ENCODE measurements at regions not wholly inside any gene's neighbourhood (a gene's known extent, or its start where the extent isn't known, plus 50 kb on each side); places are given as distances from the start of the nearest gene placed in this dataset.

- no peak for TF ChIP-seq EZH2phosphoT487 (IDR thresholded peaks at IDR 0.05; ENCODE audit: borderline replicate concordance, low read depth, low read length)
- no peak for TF ChIP-seq CTCF (conservative IDR thresholded peaks at IDR 0.05; ENCODE audit: low read length)
- Histone ChIP-seq H3K9me3 (ENCODE audit: low read length) (no peaks in the 10 kb centered on the region), H2AFZ (ENCODE audit: low read length) (no peak overlapping the region), H3K4me2 (ENCODE audit: low read length) (no peak overlapping the region), H3K4me3 (ENCODE audit: low read depth, low read length, poor library complexity, severe bottlenecking) (no peak overlapping the region), H4K20me1 (ENCODE audit: insufficient read depth, low read length) (no peaks in the 10 kb centered on the region), H3K4me1 (ENCODE audit: insufficient read depth, low read length, poor library complexity, severe bottlenecking) (no peaks in the 10 kb centered on the region), H3K79me2 (ENCODE audit: insufficient read depth, low read depth, low read length) (no peaks in the 10 kb centered on the region), H3K9me2 (ENCODE audit: insufficient read depth, low read length) (no peaks in the 10 kb centered on the region), H3K36me3 (ENCODE audit: insufficient read depth, low read length) (no peaks in the 10 kb centered on the region), H3K27ac (ENCODE audit: low read depth, low read length, poor library complexity, severe bottlenecking) (no peak overlapping the region)
- intact Hi-C loops (cut with micrococcal nuclease; ENCODE audit: unreplicated experiment) = no loop called here
- BruUV-seq (replicated peaks) = no TSS peak
- no peak for DNase-seq (ENCODE audit: low spot score)
- CTCF ChIA-PET (ENCODE audit: unreplicated experiment) = no interaction called here
- POLR2A ChIA-PET = no interaction called here
Measured at GRCh38 chr18:72648481-72648960, 104.4 kb upstream of the CBLN2 start.

- H3K27ac ChIP-seq (ENCODE audit: low read depth, low read length, poor library complexity, severe bottlenecking) = no peak overlapping the region
- CTCF ChIA-PET (ENCODE audit: unreplicated experiment) = no interaction called here
Measured at GRCh38 chr18:72648079-72648478, 103.9 kb upstream of the CBLN2 start.

More at GRCh38 chr18:72648079-72648478, 103.9 kb upstream of the CBLN2 start:
- no peaks in the 10 kb centered on the region for H3K79me2 ChIP-seq (ENCODE audit: insufficient read depth, low read depth, low read length)
- TF ChIP-seq CTCF (conservative IDR thresholded peaks at IDR 0.05; ENCODE audit: low read length) = no peak
- no peak for TF ChIP-seq EZH2phosphoT487 (IDR thresholded peaks at IDR 0.05; ENCODE audit: borderline replicate concordance, low read depth, low read length)
- DNase-seq (ENCODE audit: low spot score) = no peak
- H3K9me3 ChIP-seq (ENCODE audit: low read length) = no peaks in the 10 kb centered on the region
- intact Hi-C loops (cut with micrococcal nuclease; ENCODE audit: unreplicated experiment) = no loop called here
- no peak overlapping the region for H3K4me3 ChIP-seq (ENCODE audit: low read depth, low read length, poor library complexity, severe bottlenecking)
- H3K4me2 ChIP-seq (ENCODE audit: low read length) = no peak overlapping the region
- POLR2A ChIA-PET = no interaction called here
- no peaks in the 10 kb centered on the region for H3K4me1 ChIP-seq (ENCODE audit: insufficient read depth, low read length, poor library complexity, severe bottlenecking)
- BruUV-seq (replicated peaks) = no TSS peak
- H4K20me1 ChIP-seq (ENCODE audit: insufficient read depth, low read length) = no peaks in the 10 kb centered on the region
- H2AFZ ChIP-seq (ENCODE audit: low read length) = no peak overlapping the region
- no peaks in the 10 kb centered on the region for H3K36me3 ChIP-seq (ENCODE audit: insufficient read depth, low read length)
- H3K9me2 ChIP-seq (ENCODE audit: insufficient read depth, low read length) = no peaks in the 10 kb centered on the region

Measured in OCI-LY7 (cell line).